Neutrophil (primary cell): ENCODE measurements at regions not wholly inside any gene's neighbourhood (a gene's known extent, or its start where the extent isn't known, plus 50 kb on each side); places are given as distances from the start of the nearest gene placed in this dataset.

Source experiments
- H3K27ac ChIP-seq: fragments of 200-600 bp; sonication (generic); 2 replicates; pipeline ENCODE4 v1.5.1; 2016; ENCODE audit warnings: mild to moderate bottlenecking, moderate library complexity
- H3K27me3 ChIP-seq: fragments of 200-600 bp; sonication (generic); 2 replicates; pipeline ENCODE4 v1.6.0; 2016; ENCODE audit warnings: mild to moderate bottlenecking
- H3K36me3 ChIP-seq: fragments of 200-600 bp; sonication (generic); 2 replicates; pipeline ENCODE4 v1.5.1; 2017
- H3K4me1 ChIP-seq, 2 experiments: fragments of 200-600 bp in 1 of 2; sonication (generic) in 1 of 2; 1 replicate in 1 of 2; 2 replicates in 1 of 2; pipeline versions ENCODE4 v1.5.1 to v1.6.1; 2013 to 2016; ENCODE audit warnings: low read depth in 1 of 2, low read length in 1 of 2, mild to moderate bottlenecking in 1 of 2, moderate library complexity in 1 of 2; ENCODE audit not compliant: control insufficient read depth in 1 of 2, insufficient read depth in 1 of 2
- H3K4me3 ChIP-seq, 2 experiments: fragments of 200-600 bp in 1 of 2; sonication (generic) in 1 of 2; 1 replicate in 1 of 2; 2 replicates in 1 of 2; pipeline ENCODE4 v1.5.1; 2013 to 2016; ENCODE audit warnings: low read depth in 1 of 2, low read length in 1 of 2, mild to moderate bottlenecking in 1 of 2, moderate library complexity in 1 of 2
- H3K9me3 ChIP-seq: fragments of 200-600 bp; sonication (generic); 2 replicates; pipeline ENCODE4 v1.5.1; 2016
- CTCF ChIP-seq: fragments of 200-600 bp; sonication (generic); IDR thresholded peaks from 2 replicates; pipeline ENCODE4 v1.5.1; 2016; ENCODE audit warnings: antibody characterized with exemption

- no peaks in the 10 kb centered on the region for H3K9me3 ChIP-seq
- H3K4me1 ChIP-seq, result peaks cover 12 to 20% of the 10 kb centered on the region in 2 experiments
- H3K27ac ChIP-seq, result peak overlapping the region; percentile 52
- H3K4me3 ChIP-seq, result no peak overlapping the region
- no peaks in the 10 kb centered on the region for H3K27me3 ChIP-seq
- no peak for TF ChIP-seq CTCF
- H3K36me3 ChIP-seq, result no peaks in the 10 kb centered on the region
Observed at GRCh38 chr9:129469188-129469987, 151.5 kb downstream of the C9orf50 start.

GRCh38 chr9:129467739-129468666 lies 152.9 kb downstream of the C9orf50 start:
- peaks cover 12 to 20% of the 10 kb centered on the region in 2 experiments for H3K4me1 ChIP-seq
- no peak overlapping the region for H3K27ac ChIP-seq
- H3K9me3 ChIP-seq, result no peaks in the 10 kb centered on the region
- no peaks in the 10 kb centered on the region for H3K36me3 ChIP-seq
- H3K27me3 ChIP-seq, result no peaks in the 10 kb centered on the region
- no peak for TF ChIP-seq CTCF
- H3K4me3 ChIP-seq, result no peak overlapping the region

GRCh38 chr9:129467004-129467588 lies 153.8 kb downstream of the C9orf50 start:
- TF ChIP-seq CTCF, result no peak
- Histone ChIP-seq H3K27me3 (no peaks in the 10 kb centered on the region), H3K36me3 (no peaks in the 10 kb centered on the region), H3K4me3 (no peak overlapping the region), H3K27ac (no peak overlapping the region), H3K4me1 (peaks cover 12 to 20% of the 10 kb centered on the region in 2 experiments), H3K9me3 (no peaks in the 10 kb centered on the region)

GRCh38 chr9:129465834-129466535 lies 154.9 kb downstream of the C9orf50 start:
- Histone ChIP-seq H3K9me3 (no peaks in the 10 kb centered on the region), H3K27ac (no peak overlapping the region), H3K27me3 (no peaks in the 10 kb centered on the region), H3K36me3 (no peaks in the 10 kb centered on the region), H3K4me3 (no peak overlapping the region), H3K4me1 (peaks cover 20 to 23% of the 10 kb centered on the region in 2 experiments)
- no peak for TF ChIP-seq CTCF
